Limb (tissue), 2 donors: ENCODE measurements at regions not wholly inside any gene's neighbourhood (a gene's known extent, or its start where the extent isn't known, plus 50 kb on each side); places are given as distances from the start of the nearest gene placed in this dataset.

Experiments
- DNase-seq, 2 donors: peaks; one replicate each; pipeline ENCODE4 v3.0.0-alpha.2; 2016; ENCODE audit errors: extremely low spot score in 2 of 2

- no peak for DNase-seq
These were observed 76.7 kb upstream of the RAPGEF4 start for GRCh38 chr2:172658945-172659344.

DNA sequence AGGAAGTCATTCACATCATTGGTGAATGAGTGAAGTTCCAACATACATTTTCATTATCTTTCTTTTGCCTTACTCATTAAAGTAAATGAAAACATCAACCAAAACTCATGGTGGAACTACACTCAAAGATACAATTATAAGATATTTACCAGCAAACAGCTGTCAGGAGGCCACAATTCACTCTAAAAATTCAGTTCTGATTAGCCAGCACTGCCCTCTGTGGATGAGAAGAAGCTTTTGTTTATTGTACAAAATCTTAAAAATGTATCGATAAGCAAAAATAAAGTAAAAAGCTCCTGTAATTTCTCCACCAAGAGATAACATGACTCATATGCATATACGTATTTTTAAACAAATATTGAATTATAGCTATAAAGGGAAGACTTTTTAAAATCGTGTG lies 73.5 kb upstream of the RAPGEF4 start:
- no peak for DNase-seq

GRCh38 chr2:172664766-172665165 lies 70.9 kb upstream of the RAPGEF4 start:
- no peak for DNase-seq

DNA sequence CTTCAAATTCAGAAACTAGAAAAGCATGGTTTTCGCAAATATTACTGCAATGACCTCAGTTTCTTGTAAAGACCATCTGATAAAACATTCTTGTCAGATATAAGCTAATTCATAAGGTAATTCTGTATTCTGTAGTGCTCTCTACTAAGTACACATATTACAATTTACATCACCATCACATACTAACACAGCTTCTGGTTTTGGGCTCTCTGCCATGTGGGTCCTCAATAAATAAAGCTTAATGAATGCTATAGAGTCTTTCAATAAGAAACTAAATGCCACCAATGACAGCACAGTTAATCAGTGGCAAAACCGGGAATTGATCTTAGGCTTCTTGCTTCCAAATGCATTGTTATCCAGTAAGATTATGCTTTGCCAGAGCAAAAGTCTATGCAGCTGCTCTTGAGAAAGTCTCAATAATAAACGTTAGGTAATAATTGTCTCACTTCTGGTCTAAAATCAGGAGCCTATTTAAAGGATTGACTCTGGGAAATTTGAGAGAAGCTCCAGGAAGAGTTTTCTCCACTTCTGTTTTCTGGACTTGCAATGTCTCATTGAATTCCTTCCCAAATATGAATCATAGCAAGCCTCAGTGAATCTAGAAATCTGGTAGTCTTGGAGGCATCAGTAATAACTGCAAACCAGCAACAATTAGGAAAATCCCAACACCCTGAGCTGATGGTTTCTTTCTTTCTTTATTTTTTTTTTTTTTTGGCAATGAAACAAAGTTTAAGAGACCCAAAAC lies 67.9 kb upstream of the RAPGEF4 start:
- no peak for DNase-seq

DNA sequence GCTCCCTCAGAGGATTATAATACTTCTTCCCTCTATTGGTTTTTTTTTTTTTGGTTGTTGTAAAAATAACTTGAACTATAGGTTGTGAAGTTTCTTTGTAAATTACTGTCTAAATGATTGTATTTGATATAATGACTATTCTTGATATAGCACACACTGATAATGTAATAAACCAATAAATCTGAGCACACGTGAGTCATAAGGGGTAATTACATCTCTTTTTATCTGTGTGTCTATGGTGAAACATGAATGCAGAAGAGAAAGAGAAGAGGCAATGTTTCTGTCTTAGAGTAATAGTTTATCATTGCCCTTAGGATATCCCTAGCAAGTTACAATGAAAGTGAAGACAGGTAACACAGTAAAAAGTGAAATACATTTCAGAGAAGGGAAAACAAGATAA lies 64.1 kb upstream of the RAPGEF4 start:
- DNase-seq = no peak

DNA sequence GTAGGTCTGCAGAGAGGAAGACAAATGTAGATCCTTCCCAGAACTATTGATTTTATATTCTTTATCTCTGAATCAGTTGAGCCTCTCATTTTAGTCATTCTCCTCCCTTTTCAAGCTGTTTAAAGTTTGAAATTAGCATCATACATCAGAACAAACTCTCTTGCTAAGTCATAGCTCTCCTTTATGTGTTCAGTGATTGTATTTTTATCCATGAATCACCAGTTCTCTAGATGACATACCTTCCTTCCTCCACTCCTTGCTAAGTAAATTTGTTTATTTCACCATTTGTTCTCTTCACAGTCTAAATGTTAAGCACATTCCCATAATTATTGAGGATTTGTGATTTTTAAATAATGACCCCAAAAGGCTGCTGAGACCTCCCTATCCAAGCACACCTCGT lies 63.5 kb upstream of the RAPGEF4 start:
- DNase-seq = no peak

DNA sequence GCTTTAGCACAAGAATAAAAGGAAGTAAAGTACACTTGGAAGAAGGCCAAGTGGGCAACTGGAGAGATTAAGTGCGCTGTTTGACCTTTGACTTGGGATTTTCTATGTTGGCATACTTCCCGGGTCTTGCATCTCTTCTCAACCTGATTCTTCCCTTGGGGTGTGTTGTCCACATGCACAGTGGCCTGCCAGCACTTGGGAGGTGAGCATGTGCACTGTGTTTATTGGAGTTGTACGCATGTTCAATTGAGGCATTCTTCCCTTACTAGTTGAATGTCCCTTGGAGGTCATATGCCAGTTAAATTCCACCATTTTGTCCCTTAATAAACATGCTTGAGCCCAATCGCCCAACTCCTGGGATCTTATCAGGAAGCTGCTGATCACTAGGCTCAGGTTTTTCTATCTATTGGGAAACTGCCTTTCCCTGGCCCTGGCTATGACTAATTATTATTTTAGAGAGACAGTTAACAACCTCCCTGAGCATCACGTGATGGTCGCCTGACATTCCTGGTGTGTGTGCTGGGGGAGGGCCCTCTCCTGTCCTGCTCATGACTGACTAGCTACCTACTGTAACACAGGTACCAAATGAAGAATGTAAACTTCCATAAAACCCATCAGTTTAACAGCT lies 62.5 kb upstream of the RAPGEF4 start:
- DNase-seq = no peak

- peak in 1 of 2 donors; percentile 39 for DNase-seq
These were observed 61.3 kb upstream of the RAPGEF4 start for GRCh38 chr2:172674034-172674967.

- no peak for DNase-seq
These were observed 60.7 kb upstream of the RAPGEF4 start for GRCh38 chr2:172674968-172675303.

DNA sequence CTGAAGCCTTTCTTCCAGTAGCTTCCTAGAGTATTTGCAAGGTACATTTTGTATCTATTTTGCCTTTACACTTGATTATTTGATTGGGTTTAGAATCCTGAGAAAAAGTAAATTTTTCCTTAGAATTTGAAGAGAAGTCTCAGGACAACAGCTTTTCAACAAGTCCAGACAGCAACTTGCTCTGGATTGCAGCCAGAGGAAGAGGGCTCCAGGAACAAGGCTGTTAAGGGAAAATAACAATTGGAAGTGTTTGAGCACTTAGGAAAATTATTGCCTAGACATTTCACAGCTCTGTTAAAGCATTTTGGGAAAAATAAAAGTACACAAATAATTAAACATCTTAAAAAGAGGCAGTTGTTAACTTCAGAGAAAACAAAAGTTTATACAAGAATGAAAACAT lies 58.3 kb upstream of the RAPGEF4 start:
- DNase-seq = no peak

- DNase-seq = peak; percentile 39 to 65
These were observed 55.1 kb upstream of the RAPGEF4 start for GRCh38 chr2:172680436-172681068.

GRCh38 chr2:172685467-172685866 lies 50.2 kb upstream of the RAPGEF4 start:
- DNase-seq = no peak
